Breast epithelium (tissue), 3 donors: ENCODE measurements at regions not wholly inside any gene's neighbourhood (a gene's known extent, or its start where the extent isn't known, plus 50 kb on each side); places are given as distances from the start of the nearest gene placed in this dataset.

ENCODE experiments used
- CTCF ChIP-seq, 3 donors: fragments of 450-650 bp; IDR thresholded peaks; one replicate each; pipeline ENCODE4 v1.5.1; 2016 to 2017; ENCODE audit warnings: antibody characterized with exemption in 3 of 3, mild to moderate bottlenecking in 3 of 3, moderate library complexity in 3 of 3
- POLR2A ChIP-seq: fragments of 450-650 bp; IDR thresholded peaks from one replicate; pipeline ENCODE4 v1.6.1; 2016; ENCODE audit warnings: antibody characterized with exemption, mild to moderate bottlenecking, moderate library complexity
- POLR2AphosphoS5 ChIP-seq, 3 donors: sonication (generic); formaldehyde crosslinking; IDR thresholded peaks; one replicate each; pipeline ENCODE4 v1.6.1; 2017; ENCODE audit warnings: antibody characterized with exemption in 3 of 3

- TF ChIP-seq CTCF (IDR thresholded peaks at IDR 0.05) (no peak), POLR2AphosphoS5 (IDR thresholded peaks at IDR 0.05) (no peak), POLR2A (no peak)
These were observed 490.3 kb downstream of the CCDC85A start for GRCh38 chr2:56674084-56674483.
